Endothelial cell of umbilical vein (primary cell): ENCODE measurements at regions not wholly inside any gene's neighbourhood (a gene's known extent, or its start where the extent isn't known, plus 50 kb on each side); places are given as distances from the start of the nearest gene placed in this dataset.

ENCODE experiments used
- BruUV-seq: library from RNA; stranded (reverse); fragments of 400-500 nt; replicated peaks from 2 replicates; lab custom pipeline; 2021; lab: Mats Ljungman, UMichigan
- CTCF ChIA-PET: fragments of 300-600, 350-600 bp; sonication (Branson Sonifier 250); formaldehyde crosslinking; loops from one replicate; lab custom pipeline; 2021; ENCODE audit warnings: antibody characterized with exemption, inconsistent platforms; lab: Charles Lee
- POLR2A ChIA-PET: fragments of 300-600, 350-600 bp; sonication (Branson Sonifier 250); formaldehyde crosslinking; loops from one replicate; lab custom pipeline; 2021; ENCODE audit warnings: antibody characterized with exemption, inconsistent platforms; lab: Charles Lee
- DNase-seq: peaks from one replicate; pipeline ENCODE4 v3.0.0-alpha.2; 2011; ENCODE audit warnings: low read depth, low spot score
- FAIRE-seq: peaks from 2 replicates; lab custom pipeline; 2011; peaks lifted over from hg19 to GRCh38; lab: Jason Lieb, UNC
- H2AFZ ChIP-seq: 2 replicates; pipeline ENCODE4 v1.6.0; 2012; ENCODE audit warnings: low read depth, low read length, control low read depth, inconsistent platforms
- H3K27ac ChIP-seq: 2 replicates; pipeline ENCODE4 v1.5.1; 2011; ENCODE audit warnings: low read depth, mild to moderate bottlenecking, control low read depth, low read length, moderate library complexity; ENCODE audit not compliant: insufficient read depth
- H3K27me3 ChIP-seq, 2 experiments: 2 replicates each; pipeline versions ENCODE4 v1.6.0 to v1.6.1; 2011; ENCODE audit warnings: low read length in 2 of 2, mixed read lengths in 1 of 2; ENCODE audit not compliant: control insufficient read depth in 2 of 2, insufficient read depth in 2 of 2
- H3K36me3 ChIP-seq, 2 experiments: 2 replicates in 1 of 2; 3 replicates in 1 of 2; pipeline ENCODE4 v1.5.1; 2011; ENCODE audit warnings: low read length in 2 of 2, mild to moderate bottlenecking in 1 of 2, moderate library complexity in 1 of 2; ENCODE audit not compliant: control insufficient read depth in 2 of 2, insufficient read depth in 2 of 2; ENCODE audit errors: extremely low read depth in 1 of 2
- H3K4me1 ChIP-seq: 3 replicates; pipeline ENCODE4 v1.5.1; 2011; ENCODE audit warnings: mild to moderate bottlenecking, low read length; ENCODE audit not compliant: control insufficient read depth, insufficient read depth; ENCODE audit errors: extremely low read depth
- H3K4me2 ChIP-seq: 2 replicates; pipeline ENCODE4 v1.6.1; 2011; ENCODE audit warnings: low read length, control low read depth, mixed read lengths; ENCODE audit not compliant: insufficient read depth
- H3K4me3 ChIP-seq, 3 experiments: fragments of 200-600 bp in 1 of 3; sonication (generic), shearing (Covaris generic) in 1 of 3; replicated peaks in 1 of 3; 2 replicates each; pipeline ENCODE4 v1.5.1; 2011 to 2016; ENCODE audit warnings: control low read depth in 3 of 3, low read length in 3 of 3, mild to moderate bottlenecking in 2 of 3, inconsistent platforms in 1 of 3, low read depth in 1 of 3, moderate library complexity in 1 of 3; ENCODE audit not compliant: insufficient read depth in 1 of 3
- H3K79me2 ChIP-seq: 2 replicates; pipeline ENCODE4 v1.6.0; 2012; ENCODE audit warnings: low read length, inconsistent platforms; ENCODE audit not compliant: control insufficient read depth, insufficient read depth
- H3K9ac ChIP-seq: replicated peaks from 2 replicates; pipeline ENCODE3; 2011; ENCODE audit warnings: low read length, control low read depth; ENCODE audit not compliant: insufficient read depth; ENCODE audit errors: extremely low read depth
- H3K9me1 ChIP-seq: replicated peaks from 3 replicates; pipeline ENCODE4 v1.6.0; 2011; ENCODE audit warnings: mild to moderate bottlenecking, low read length; ENCODE audit not compliant: control insufficient read depth, insufficient read depth; ENCODE audit errors: extremely low read depth
- H3K9me3 ChIP-seq: replicated peaks from 2 replicates; pipeline ENCODE4 v1.5.1; 2012; ENCODE audit warnings: low read length, inconsistent platforms; ENCODE audit not compliant: control insufficient read depth, insufficient read depth
- H4K20me1 ChIP-seq: replicated peaks from 2 replicates; pipeline ENCODE3; 2011; ENCODE audit warnings: mild to moderate bottlenecking, low read length; ENCODE audit not compliant: control insufficient read depth, insufficient read depth; ENCODE audit errors: extremely low read depth
- CTCF ChIP-seq, 2 donors: IDR thresholded peaks; 1 replicate in 1 of 2; 2 replicates in 1 of 2; pipeline ENCODE4 v1.5.1; 2011; ENCODE audit warnings: low read length in 2 of 2, mild to moderate bottlenecking in 2 of 2, moderate library complexity in 2 of 2, control low read depth in 1 of 2, inconsistent platforms in 1 of 2, low read depth in 1 of 2; ENCODE audit not compliant: insufficient read depth in 1 of 2; ENCODE audit errors: extremely low read depth in 1 of 2
- EZH2 ChIP-seq: IDR thresholded peaks from 2 replicates; pipeline ENCODE4 v1.6.1; 2012; ENCODE audit warnings: borderline replicate concordance, low read depth, mild to moderate bottlenecking, moderate library complexity, low read length, inconsistent platforms; ENCODE audit not compliant: severe bottlenecking
- FOS ChIP-seq: IDR thresholded peaks from 2 replicates; pipeline ENCODE4 v1.6.1; 2011; ENCODE audit warnings: mild to moderate bottlenecking, low read length, moderate library complexity, borderline replicate concordance; ENCODE audit not compliant: insufficient read depth
- MAX ChIP-seq: IDR thresholded peaks from 2 replicates; pipeline ENCODE4 v1.6.1; 2011; ENCODE audit not compliant: insufficient read depth, insufficient read length
- POLR2A ChIP-seq: IDR thresholded peaks from 2 replicates; pipeline ENCODE4 v1.6.1; 2012; ENCODE audit warnings: low read depth, mild to moderate bottlenecking, control low read depth, low read length
- POLR2AphosphoS5 ChIP-seq: IDR thresholded peaks from 2 replicates; pipeline ENCODE4 v1.6.1; 2012; ENCODE audit warnings: low read depth, mild to moderate bottlenecking, control low read depth, low read length, moderate library complexity; ENCODE audit not compliant: insufficient read depth
- dilution Hi-C: fragments of 300-500 bp; cut with MboI; formaldehyde crosslinking; loops from one replicate; pipeline ENCODE4 v1.15.0; 2019; ENCODE audit warnings: low sequenced_read_pairs; ENCODE audit not compliant: extremely low pct_ligation_motif_present
- intact Hi-C: fragments of 100-400 bp; cut with micrococcal nuclease; formaldehyde crosslinking; loops from one replicate; pipeline ENCODE4 v1.10.0; 2022

- CTCF ChIA-PET, result no interaction called here
- no peak for DNase-seq
Observed at GRCh38 chr7:84536271-84536870, 341.8 kb upstream of the SEMA3A start.

GRCh38 chr7:84535580-84536270 is 341.1 kb upstream of the SEMA3A start:
- Histone ChIP-seq H2AFZ (no peak overlapping the region), H3K9ac (no peak overlapping the region), H3K4me1 (no peaks in the 10 kb centered on the region), H3K9me3 (no peaks in the 10 kb centered on the region), H4K20me1 (no peaks in the 10 kb centered on the region), H3K4me3 (no peak overlapping the region), H3K9me1 (no peaks in the 10 kb centered on the region), H3K79me2 (no peaks in the 10 kb centered on the region), H3K4me2 (no peak overlapping the region), H3K27me3 (no peaks in the 10 kb centered on the region), H3K36me3 (no peaks in the 10 kb centered on the region), H3K27ac (no peak overlapping the region)
- dilution Hi-C loops, result no loop called here
- POLR2A ChIA-PET, result no interaction called here
- FAIRE-seq (no peak), DNase-seq (no peak)
- intact Hi-C loops, result loop anchor here (10.0 kb wide), 1 partner anchor 169 kb away; no protein-coding TSS in a partner anchor
- BruUV-seq, result no TSS peak
- no peak for TF ChIP-seq FOS
- TF ChIP-seq EZH2, result no peak
- TF ChIP-seq CTCF (IDR thresholded peaks at IDR 0.05; ENCODE audit: extremely low read depth in 1 of 2, insufficient read depth in 1 of 2, low read depth in 1 of 2, low read length in 2 of 2), result no peak
- no peak for TF ChIP-seq POLR2A
- TF ChIP-seq MAX, result no peak
- CTCF ChIA-PET, result interaction anchor here (0.9 kb wide), 1 partner anchor 10 kb away, joined by 3 read pairs; no protein-coding TSS in a partner anchor

More at GRCh38 chr7:84536271-84536870, 341.8 kb upstream of the SEMA3A start:
- Histone ChIP-seq H3K36me3 (no peaks in the 10 kb centered on the region), H4K20me1 (no peaks in the 10 kb centered on the region), H3K4me3 (no peak overlapping the region), H3K27ac (no peak overlapping the region), H3K27me3 (no peaks in the 10 kb centered on the region), H3K4me2 (no peak overlapping the region), H3K9me1 (no peaks in the 10 kb centered on the region), H3K9ac (no peak overlapping the region), H3K9me3 (no peaks in the 10 kb centered on the region), H2AFZ (peak overlapping the region; percentile 20), H3K79me2 (no peaks in the 10 kb centered on the region), H3K4me1 (no peaks in the 10 kb centered on the region)
- no peak for TF ChIP-seq POLR2AphosphoS5
- no peak for TF ChIP-seq POLR2A
- dilution Hi-C loops, result no loop called here
- BruUV-seq, result no TSS peak
- POLR2A ChIA-PET, result no interaction called here
- no peak for FAIRE-seq
- intact Hi-C loops, result loop anchor here (10.0 kb wide), 1 partner anchor 168 kb away; no protein-coding TSS in a partner anchor
